ENCODE measurements at regions not wholly inside any gene's neighbourhood (a gene's known extent, or its start where the extent isn't known, plus 50 kb on each side); places are given as distances from the start of the nearest gene placed in this dataset.
"Not testable (repeated sequence)": the region's sequence is repeated elsewhere in the genome, so short reads cannot be mapped to it uniquely, and the experiment has no call there.

DNA sequence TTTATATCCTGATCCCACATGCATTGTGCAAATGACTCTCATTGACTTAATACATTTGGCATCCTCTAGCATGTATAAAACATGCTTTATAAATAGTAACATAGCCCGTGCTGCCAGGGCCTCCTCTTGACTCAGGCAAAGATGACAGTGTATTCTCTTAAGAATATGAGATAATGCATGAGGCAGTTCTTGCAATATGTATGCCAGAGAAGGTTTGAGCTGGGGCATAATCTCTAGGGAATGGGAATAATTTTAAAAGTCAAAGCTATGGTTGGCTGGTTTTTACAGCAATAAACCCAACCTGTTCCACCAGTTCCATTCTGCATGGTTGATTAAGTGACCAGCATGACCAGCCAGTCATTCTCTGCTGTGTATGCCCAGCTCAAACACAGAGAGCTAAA is 179.0 kb upstream of the PFN2 start:
- no peak for DNase-seq

DNA sequence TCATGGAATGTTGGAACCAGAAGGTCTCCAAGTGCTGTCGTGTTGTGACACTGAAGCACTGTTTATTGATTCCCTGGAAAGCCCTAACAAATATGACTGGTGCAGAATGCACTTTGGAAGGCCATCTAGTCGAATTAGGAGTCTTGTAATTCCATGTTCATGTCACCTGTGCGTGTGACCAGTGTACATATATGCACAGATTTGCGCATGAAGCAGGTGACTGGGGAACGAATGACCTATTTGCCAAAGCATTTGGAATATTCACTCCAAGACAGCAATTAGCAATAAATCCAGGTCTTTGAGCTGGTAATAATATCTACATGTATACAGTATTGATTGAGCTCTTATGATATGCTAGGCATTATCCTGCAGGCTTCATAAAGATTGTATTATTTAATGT is 177.5 kb upstream of the PFN2 start:
- no peak for DNase-seq

DNA sequence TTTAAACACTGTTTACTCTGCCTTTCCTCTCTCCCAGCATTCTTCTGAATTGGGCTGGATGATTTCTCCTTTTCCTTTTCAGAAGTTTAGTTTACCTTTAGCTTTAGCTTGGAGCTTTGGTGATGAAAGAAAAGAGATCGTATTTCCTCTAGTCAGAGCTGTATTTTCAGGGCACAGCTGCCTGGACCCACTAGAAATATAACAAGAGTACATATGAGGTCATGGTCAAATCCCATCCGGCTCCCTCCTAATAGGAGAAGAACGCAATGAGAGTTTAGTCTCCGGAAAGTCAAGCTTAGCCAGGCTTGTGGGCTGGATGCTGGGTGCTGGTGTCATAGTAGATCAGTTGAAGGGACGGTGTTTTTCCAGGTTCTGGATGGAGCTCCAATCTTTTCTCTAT is 177.1 kb upstream of the PFN2 start:
- no peak for DNase-seq

DNA sequence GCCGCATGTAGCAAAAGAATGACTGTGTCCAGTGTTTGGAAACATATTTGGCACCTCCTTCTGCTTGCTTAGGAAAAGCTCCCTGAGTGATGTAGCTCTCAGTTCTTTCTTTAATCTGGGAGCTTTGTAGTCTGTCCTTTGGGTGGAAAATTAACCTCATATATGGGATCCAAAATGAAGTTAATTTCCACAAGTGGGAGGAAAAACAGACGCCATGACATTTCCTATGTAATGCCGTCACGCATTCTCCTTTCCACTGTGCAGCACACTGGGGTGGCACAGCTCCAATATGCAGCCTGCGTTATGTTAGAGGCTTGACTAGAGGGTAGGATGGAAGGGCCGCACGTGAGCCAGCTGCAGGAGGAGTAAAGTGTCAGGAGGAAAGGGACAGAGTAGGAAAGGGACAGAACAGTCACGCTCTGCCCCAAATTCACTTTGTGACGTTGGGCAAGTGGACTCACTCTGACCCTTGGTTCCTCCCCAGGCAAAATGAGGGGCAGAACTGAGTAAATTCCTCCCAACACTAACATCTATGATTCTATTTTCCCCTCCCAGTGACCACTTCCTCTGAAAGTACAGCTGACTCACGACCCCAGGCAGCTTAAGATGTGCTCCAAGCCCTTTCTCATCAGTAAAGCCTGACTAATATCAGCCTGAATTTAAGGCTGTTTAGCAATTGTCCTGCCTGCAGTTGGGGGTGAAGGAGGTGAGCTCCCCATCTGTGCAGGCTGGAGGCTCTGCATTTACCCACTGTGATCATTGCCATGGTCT is 176.5 kb upstream of the PFN2 start:
- peak; percentile 16 for DNase-seq

DNA sequence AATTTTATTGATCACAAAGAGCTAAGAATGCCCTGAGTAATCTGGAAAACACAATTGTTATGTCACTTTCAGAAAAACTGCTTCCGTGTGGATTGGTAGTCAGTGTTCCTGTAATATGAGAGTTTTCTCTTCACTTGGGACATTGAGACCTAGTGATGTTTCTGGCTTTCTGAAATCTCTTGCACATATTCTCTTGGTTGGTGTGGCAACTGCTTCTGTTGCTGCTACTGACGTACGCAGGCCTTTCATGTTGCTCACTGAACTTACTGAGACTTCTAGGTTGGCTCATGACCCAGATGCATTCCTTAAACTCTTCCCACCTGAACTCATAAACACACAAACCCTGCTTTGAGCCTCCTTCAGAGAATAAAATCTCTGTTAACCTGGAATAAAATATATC is 175.0 kb upstream of the PFN2 start:
- no peak for DNase-seq

DNA sequence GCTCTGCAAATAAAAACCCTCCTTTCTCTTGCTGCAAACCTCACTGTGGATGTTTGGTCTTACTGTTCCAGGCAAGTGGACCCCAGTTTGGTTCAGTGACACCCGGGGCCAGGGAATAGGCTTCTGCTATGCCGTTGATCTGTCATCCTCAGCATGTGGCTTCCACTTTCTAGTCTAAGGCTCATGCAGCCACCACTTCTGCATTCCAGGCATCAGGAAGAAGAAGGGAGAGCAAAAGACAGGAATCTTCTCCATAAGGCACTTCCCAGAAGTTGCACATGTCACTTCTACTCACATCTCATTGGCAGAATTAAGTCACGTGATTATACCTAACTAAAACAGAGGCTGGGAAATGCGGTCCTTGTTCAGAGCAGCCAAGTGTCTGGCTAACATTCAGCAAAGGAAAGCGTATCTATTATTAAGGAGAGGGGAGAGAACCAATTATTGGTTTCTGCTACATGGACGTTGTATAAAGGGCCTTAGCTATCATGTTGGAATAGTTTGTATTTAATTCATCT is 173.6 kb upstream of the PFN2 start:
- DNase-seq = no peak

DNA sequence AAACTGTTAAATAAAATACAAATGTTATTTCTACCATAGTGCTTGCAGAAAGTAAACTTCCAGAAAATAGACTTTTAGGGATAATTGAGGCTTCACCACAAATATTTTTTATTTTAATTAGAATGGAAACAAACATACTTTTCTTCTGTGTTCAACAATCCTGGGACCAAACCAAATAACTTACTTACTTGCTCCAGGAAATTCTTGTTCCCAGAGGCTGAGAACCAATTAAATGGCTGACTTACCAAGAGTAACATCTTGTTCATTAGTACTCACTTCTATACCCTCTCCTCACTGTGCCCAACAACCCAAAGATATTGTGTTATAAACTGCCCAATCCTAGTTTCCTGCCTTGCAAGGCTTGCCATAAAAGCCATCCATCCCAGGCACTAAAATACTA is 172.2 kb upstream of the PFN2 start:
- DNase-seq = no peak

DNA sequence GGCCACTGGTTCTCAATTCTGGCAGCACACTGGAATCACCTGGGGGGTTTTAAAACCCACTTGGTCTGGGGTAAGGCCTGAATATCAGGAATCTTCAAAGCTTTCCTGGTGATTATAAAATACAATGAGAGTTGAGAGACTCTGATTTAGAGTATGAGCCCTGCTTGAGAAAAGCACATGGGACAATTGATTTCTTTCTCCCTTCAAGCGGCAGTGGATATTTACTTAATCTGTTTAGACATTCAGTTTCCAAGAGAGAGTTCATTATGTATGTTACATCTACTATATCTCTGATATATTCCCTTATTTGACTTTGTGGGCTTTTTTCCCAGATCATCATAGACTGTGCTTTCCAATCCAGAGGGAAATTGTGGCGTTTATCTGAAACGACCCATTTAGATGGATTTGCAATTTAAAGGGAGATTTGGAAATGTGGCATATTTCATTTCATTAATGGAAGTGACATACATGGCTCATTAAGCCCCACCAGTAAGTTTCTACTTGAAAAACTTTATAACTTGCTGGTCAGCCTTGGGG is 171.2 kb upstream of the PFN2 start:
- no peak for DNase-seq

DNA sequence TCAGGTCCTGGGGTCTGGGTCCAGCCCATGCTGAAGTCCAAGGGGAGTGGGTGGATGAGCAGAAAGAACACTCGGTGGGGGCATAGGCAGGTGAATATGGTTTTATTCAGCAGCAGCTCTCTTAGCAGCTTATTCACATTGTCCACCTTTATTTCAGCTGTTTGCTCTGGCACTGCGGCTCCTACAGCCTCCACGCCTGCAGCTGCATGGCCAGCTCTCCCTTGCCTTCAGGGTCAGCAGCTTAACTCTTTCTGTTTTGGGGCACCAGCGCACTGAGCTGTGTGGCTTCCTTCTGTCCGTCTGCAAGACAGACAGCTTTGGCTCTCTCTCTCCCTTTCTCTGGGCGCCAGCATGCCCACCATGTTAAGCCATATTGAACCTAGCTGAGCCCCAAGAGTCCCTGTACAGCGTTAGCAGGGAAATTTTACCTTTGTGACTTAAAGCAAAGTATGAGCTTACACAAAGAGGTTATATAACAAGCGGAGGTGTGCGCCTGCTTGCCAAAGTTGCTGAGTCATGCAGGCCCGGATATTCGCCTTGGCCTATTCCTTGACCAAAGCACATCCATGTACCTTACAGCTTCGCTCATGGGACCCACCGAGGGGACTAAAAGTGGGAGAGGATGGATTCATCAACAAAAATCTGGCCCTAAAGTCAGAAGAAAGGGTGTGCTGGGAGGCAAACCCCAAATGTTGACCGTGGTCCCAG is 170.1 kb upstream of the PFN2 start:
- DNase-seq = no peak

DNA sequence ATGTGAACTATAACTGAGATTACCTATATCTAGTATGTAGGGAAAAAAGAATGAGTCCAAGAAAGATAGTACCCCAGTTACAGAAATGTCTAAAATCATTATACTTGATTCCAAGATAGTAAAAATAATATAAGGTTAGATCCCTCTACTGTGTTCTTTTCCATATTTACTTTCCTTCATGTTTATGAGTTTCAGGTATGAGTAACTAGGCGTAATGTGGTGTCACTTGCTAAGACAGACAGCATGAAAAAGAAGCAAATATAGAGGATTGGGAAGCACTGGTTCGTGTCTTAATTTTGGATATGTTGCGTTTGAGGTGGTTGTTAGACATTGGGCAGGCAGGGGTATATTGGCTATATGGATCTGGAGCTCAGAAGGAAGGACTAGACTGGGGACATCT is 168.1 kb upstream of the PFN2 start:
- DNase-seq = no peak

DNA sequence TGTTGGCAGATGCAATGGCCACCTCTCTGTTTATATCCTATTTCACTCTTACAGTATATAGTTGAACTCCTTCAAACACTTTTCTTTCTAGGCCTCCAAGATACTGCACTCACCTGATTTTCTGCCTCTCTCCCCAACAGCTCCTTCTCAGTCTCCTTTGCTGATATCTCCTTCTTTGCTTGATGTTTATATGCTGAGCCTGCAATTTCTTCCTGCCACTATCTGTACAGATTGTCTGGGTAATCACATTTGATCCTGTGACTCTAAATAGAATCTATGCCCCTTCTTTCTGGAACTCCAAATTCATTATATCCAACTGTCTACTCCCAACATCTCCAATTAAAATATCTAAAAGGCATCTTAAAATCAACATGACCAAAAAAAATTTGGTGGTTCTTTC is 165.5 kb upstream of the PFN2 start:
- DNase-seq = no peak

DNA sequence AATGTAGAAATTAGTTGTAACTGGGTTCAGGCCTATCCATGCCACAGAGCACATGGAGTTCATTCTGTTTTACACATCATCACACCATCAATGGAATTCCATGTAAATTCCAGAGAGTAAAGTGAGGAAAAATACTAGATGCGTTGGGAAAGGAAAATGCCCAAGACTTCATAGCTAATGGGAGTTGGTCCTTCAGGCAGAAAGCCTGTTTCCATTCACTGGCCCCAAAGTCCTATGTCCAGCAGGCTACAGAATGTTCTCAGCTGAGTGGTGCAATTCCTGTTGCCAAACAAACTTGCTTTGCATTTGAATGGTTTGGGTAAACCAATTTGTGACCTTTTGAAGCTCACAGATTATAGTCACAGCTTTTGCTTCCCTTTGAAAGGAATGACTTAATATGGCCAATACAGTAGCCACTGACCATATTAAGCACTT is 164.6 kb upstream of the PFN2 start:
- DNase-seq = no peak

DNA sequence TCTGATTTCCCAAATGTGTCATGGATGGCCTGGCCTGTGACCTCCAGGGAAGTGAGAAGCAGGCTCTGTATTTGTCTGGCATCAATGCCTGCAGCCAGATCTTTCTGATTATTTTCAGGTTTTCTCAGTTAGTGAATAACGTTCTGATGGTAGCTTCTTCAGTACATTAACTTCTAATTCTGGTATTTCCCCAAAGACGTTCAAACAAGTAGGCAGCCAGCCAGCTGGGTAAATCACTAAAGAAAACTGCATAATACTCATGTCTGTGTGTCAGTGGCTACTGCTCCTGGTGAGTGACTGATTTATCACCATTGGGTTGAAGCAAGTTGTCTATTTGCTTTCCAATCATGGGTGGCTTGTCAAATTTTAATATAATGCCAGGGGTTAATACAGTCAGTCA is 162.6 kb upstream of the PFN2 start:
- DNase-seq = no peak

DNA sequence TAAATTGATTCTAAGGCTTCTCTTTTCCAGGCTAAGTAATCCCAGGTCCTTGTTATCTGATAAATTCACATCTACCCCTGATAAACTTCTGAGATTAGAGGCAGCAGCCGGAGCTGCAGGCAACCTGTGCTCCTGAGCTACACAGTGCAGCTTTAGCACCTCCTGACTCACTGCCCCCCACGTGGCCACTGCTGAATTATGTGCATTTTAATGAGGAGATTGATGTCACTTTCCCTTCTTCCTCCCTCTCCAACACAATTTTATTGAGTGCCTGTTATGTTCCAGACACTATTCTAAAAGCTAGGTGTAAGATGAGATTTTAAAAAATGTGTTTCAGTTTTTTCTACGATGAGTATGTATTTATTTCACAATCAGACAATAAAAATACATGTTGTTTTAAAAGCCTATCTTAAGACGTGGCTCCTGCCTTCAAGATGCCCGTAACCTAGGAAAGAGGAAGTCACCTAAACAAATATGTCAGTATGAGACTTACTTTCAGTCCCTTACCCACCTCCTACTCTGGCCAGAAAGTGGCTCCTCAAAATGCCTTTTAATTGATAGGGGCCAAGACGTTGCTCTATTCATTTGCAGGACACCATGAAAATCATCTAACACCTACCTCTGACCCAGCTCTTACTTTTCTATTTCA is 161.5 kb upstream of the PFN2 start:
- DNase-seq = no peak

DNA sequence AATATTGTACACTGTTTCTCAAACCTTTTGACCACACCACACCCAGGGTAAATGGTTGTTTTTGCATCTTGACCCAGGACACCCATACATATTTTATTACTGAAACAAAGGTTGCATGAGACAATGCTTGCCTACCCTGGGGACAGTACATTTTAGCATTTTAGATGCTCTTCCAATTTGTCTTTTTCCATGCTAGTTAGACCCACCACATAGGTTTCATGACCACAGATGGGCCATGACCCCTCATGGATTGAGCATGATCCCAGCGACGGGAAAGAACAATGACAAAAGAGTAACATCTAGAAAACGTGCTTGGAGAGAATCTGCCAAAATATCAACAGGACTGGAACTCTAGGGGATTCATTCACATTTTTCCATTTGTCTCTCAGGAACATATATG is 161.0 kb upstream of the PFN2 start:
- no peak for DNase-seq

DNA sequence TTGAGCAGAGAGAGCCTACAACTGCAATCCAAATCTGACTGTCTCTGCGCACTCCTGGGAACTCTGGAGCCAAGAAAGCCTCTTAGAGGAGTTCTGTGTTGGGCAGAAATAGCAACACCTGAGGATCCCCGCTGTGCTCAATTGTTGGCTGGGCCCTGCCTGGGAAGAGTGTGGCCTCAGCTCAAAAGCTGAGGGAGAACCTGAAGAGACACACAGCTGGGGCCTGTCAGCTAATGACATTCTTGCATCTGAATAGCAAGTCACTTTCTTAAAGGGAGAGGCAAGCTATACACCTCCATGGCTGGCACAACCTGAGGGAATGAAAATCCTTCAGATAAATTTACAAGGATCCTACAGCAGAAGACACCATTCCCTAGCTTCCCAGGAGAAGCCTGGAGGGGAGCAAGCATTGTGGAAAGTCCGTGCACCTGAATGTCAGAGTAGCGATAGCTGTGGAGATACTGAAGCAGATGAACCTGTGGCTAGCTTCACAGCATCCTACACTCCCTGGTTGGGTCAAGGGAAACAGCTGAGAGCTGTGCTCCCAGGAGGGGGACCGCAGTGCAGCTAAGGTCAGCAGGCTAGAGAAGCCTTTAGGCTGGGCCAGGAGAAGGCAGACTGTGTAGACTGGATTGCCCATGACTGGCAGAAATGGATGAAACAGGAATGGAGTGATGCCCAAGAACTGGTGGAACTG is 159.9 kb upstream of the PFN2 start:
- no peak for DNase-seq

DNA sequence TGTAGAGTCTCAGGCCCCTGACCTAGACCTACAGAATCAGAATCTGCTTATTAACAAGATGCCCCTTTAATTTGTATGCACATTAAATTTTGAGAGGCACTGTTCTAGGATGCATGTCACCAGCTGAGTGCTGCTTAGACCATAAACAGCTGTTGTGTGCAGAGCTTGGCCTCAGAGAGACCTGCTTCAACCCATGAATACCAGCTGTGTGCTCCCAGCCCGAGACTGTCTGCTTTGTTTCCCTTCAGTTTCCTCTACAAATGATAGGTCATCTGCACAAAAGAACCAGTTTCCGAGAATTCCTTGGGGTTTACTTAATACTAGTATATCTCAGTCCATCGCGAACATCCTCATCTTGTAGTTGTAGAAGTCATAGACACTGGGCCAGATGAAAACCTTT is 158.5 kb upstream of the PFN2 start:
- DNase-seq = no peak

DNA sequence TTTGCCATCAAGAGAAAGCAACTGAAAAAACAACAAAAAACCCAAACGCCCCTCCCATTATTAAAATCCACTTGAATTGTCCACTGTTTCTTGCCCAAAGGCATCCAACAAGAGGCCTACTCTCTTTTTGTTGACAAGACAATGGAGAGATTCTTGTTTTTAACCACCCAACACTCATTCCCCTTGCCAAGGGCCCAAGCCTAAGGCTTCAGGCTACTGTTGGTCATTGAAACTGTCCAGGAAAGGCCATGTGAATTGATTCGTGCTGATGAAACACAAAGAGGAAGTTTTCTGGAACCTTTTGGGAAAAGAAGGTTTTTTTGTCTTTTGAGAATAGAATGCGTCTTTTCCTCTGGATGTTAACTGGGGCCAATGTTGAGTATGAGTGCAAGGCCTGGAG is 157.4 kb upstream of the PFN2 start:
- no peak for DNase-seq

DNA sequence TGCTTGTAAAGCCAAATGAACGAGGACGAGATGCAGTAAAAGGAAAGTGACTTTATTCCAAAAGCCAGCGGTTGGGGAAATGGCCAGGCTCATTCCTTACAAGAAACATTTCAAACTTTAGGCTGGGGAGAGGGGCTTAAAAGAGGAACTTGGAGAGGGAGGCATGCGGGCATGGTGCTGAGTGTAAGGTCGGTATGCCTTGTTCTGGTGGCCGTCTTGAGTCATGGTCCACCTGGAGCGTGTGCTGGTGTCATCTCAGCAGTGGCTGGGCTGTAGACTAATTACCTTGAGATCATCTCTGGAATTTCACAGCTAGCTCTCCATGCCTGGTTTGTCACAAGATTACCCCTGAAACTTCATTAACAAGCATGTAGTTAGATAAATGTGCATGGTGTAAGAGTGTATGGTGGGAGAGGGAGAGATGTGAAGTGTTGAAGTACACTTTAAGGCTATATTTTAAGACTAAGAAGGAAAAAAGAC is 156.4 kb upstream of the PFN2 start:
- no peak for DNase-seq

DNA sequence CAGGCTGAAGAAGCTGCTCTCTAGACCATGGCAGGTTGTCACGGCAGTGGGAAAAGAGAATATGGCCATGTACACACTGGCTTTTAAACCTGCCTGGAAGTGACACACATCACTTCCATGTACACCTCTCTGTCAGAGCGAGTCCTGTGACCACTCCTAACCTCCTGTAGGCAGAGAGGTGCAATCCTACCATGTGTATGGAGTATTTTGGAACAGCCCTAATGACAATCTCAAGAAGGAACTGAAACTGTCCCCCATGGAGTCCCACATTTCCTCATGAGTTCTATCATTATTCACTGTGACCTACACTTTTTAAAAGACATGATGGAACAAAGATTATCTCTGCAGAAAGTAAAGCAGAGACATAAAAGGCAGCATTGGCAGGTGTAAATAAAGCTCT is 153.4 kb upstream of the PFN2 start:
- no peak for DNase-seq

DNA sequence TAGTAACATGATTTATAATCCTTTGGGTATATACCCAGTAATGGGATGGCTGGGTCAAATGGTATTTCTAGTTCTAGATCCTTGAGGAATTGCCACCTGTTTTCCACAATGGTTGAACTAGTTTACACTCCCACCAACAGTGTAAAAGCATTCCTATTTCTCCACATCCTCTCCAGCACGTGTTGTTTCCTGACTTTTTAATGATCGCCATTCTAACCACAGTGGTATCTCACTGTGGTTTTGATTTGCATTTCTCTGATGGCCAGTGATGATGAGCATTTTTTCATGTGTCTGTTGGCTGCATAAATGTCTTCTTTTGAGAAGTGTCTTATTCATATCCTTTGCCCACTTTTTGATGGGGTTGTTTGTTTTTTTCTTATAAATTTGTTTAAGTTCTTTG is 152.6 kb upstream of the PFN2 start:
- DNase-seq = not testable (repeated sequence)

DNA sequence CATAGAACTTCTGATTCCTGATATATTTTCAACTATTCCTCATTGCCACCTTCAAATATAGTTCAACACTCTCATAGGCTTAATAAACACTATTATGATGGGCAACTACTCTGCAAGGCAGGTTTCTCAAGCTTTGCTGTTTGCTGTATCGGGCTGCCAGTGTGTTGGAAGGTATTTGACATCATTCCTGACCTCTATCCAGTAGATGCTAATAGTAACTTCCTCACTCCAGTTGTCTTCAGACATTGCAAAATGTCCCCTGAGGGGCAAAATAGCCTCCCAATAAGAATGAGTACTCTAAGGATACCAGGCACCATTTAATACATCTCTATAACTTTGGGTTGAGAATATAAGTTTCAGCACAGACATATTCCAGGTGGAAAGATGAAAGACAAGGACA is 147.5 kb upstream of the PFN2 start:
- no peak for DNase-seq

DNA sequence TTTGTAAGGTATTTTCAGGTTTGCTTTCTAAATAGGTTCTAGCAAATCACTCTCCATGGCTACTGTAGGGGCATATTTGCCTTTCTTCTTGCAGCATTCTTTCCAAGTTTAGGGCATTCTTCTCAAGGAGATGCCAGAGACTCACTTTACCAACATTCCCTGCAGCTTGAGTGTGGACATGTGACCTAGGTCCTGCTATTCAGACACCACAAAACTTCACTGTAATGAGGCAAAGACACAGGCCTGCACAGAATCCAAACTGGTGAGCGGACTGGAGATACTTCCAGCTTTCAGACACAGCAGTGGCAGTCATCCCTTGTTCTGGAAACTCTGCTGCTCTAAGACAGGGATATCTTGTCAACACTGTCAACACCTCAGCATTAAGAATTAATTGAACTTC is 146.4 kb upstream of the PFN2 start:
- DNase-seq = no peak
